Activated CD4-positive, alpha-beta T cell treated with anti-CD3 and anti-CD28 coated beads for 4 hours (primary cell): ENCODE measurements at regions not wholly inside any gene's neighbourhood (a gene's known extent, or its start where the extent isn't known, plus 50 kb on each side); places are given as distances from the start of the nearest gene placed in this dataset.

Experiments used
- DNase-seq, 2 donors: peaks; one replicate each; pipeline ENCODE4 v3.0.0-alpha.2; 2020

GRCh38 chr12:87930033-87930432 is 99.2 kb downstream of the C12orf50 start:
- no peak for DNase-seq

GRCh38 chr12:87929346-87929745 is 99.9 kb downstream of the C12orf50 start:
- no peak for DNase-seq

- no peak for DNase-seq
These were observed 101.2 kb downstream of the C12orf50 start for GRCh38 chr12:87928031-87928430.

- DNase-seq, result no peak
These were observed 104.2 kb downstream of the C12orf50 start for GRCh38 chr12:87925021-87925420.

- DNase-seq, result no peak
These were observed 105.1 kb downstream of the C12orf50 start for GRCh38 chr12:87924149-87924548.

GRCh38 chr12:87923361-87923760 is 105.8 kb downstream of the C12orf50 start:
- no peak for DNase-seq

- DNase-seq, result no peak
These were observed 106.5 kb downstream of the C12orf50 start for GRCh38 chr12:87922736-87923135.

GRCh38 chr12:87921621-87922020 is 107.6 kb downstream of the C12orf50 start:
- no peak for DNase-seq

GRCh38 chr12:87920139-87920538 is 109.1 kb downstream of the C12orf50 start:
- no peak for DNase-seq

GRCh38 chr12:87901457-87901856 is 127.7 kb downstream of the C12orf50 start:
- no peak for DNase-seq

GRCh38 chr12:87897662-87898061 is 131.5 kb downstream of the C12orf50 start:
- DNase-seq, result no peak

- no peak for DNase-seq
These were observed 145.4 kb downstream of the C12orf50 start for GRCh38 chr12:87883806-87884205.

GRCh38 chr12:87879141-87879540 is 150.1 kb downstream of the C12orf50 start:
- no peak for DNase-seq

GRCh38 chr12:87870493-87871460 is 158.4 kb downstream of the C12orf50 start:
- no peak for DNase-seq

GRCh38 chr12:87870061-87870460 is 159.1 kb downstream of the C12orf50 start:
- DNase-seq, result no peak

- DNase-seq, result no peak
These were observed 162.5 kb downstream of the C12orf50 start for GRCh38 chr12:87866578-87867292.

GRCh38 chr12:87861791-87862190 is 167.4 kb downstream of the C12orf50 start:
- DNase-seq, result no peak

GRCh38 chr12:87853448-87854003 is 175.7 kb downstream of the C12orf50 start:
- DNase-seq, result no peak

- no peak for DNase-seq
These were observed 180.1 kb downstream of the C12orf50 start for GRCh38 chr12:87849074-87849473.

GRCh38 chr12:87848248-87848868 is 180.8 kb downstream of the C12orf50 start:
- DNase-seq, result peak in 1 of 2 donors; percentile 3

GRCh38 chr12:87847147-87847546 is 182.1 kb downstream of the C12orf50 start:
- no peak for DNase-seq

- DNase-seq, result no peak
These were observed 183.2 kb downstream of the C12orf50 start for GRCh38 chr12:87846045-87846444.

GRCh38 chr12:87841935-87842334 is 187.3 kb downstream of the C12orf50 start:
- DNase-seq, result no peak
